Islet precursor cell (in vitro differentiated cells): ENCODE measurements at regions not wholly inside any gene's neighbourhood (a gene's known extent, or its start where the extent isn't known, plus 50 kb on each side); places are given as distances from the start of the nearest gene placed in this dataset.
"Not testable (repeated sequence)": the region's sequence is repeated elsewhere in the genome, so short reads cannot be mapped to it uniquely, and the experiment has no call there.

ENCODE experiments used
- DNase-seq: peaks from one replicate; pipeline ENCODE4 v3.0.0-alpha.2; 2018

DNA sequence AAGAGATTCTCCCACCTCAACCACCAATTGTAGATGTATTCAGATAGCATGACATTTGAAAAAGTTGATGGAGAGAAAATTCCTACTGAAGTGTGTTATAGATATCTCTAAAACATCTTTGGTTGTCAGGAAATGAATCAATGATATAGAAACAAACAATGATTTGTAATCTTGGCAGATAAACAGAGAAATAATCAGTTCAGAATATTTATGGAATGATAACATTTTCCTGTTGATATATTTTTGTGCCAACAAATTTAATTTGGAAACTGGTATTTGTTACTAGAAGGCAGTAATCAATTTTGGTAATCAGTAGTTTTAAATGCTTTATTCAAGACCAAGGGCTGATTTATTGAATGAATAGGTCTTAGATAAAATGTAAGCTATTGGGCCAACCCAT, 695.6 kb downstream of the USP25 start:
- no peak for DNase-seq

DNA sequence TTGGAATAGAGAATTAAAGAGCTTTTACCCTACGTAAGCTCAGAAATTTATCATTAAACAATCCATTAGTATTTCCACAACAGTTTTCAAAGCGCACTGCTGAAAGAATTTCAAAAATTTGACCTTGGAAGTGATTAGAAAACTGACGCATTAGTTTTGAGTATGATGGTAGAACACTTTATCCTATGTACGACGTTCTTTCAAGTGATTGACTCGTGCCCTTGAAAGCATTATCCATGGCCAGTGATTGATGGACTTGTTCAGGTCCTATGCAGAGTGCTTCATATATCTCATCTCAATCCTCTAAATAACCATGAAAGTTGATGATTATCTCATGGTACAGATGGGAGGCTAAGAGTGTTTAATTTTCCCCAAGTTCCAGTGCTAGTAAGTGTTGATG, 697.2 kb downstream of the USP25 start:
- DNase-seq, result no peak

DNA sequence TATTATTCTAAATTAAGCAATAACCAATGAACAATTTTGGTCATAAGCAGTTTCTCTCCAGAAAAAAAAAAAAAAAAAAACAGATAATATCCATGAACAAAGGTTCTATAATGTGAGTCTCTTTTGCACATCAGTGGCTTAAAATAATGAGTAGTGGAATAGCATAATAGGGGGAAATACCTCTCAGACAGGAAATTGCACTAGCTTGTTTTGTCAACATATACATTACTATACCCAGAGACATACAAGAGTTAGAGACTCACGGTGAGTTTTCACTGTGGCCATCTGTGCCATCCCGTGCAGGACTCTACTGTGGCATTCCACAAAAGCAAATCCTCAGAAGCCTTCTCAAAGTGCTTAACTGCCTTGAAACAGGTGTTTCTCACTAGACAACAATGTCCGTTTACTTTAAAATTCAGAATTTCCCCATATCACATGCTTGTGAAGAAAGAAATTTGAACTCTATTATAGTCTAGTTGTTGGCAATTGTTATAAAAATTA, 697.9 kb downstream of the USP25 start:
- DNase-seq, result no peak

DNA sequence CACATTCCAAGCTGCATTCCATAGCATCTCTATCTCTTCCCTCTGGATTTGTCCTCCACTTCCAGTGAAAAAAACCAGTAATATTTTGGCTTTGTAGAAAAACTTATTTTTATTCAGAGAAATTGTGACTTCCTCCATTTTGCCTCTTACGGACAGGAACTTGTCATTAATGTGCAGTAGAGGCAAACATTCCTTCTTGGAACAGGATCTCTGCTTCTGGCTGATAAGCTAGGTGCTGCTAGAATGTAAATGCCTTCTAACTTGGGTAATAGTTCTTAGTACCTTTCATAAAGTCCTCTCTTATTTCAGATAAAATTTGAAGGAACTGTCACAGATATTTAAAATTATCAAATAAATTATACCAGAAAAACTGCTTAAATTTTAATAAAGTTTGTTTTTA, 707.8 kb downstream of the USP25 start:
- no peak for DNase-seq

DNA sequence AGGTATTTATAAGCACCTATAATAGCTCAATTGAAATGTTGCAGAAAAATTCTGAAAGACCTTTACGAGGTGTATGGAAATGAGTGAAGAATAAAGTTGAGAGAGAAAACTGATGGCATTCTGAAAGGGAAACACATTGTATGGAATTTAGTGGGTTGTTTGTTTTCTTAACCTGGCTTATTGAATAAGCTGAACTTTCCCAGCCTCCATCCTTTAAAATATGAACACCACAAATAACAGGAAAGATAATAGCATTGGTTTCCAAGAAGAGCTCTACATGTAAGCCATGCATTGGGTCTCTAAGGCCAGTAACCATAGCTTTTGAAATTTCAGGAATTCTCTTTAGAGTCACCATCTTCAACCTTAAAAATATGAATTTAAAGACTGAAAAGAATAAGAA, 709.0 kb downstream of the USP25 start:
- DNase-seq, result no peak

DNA sequence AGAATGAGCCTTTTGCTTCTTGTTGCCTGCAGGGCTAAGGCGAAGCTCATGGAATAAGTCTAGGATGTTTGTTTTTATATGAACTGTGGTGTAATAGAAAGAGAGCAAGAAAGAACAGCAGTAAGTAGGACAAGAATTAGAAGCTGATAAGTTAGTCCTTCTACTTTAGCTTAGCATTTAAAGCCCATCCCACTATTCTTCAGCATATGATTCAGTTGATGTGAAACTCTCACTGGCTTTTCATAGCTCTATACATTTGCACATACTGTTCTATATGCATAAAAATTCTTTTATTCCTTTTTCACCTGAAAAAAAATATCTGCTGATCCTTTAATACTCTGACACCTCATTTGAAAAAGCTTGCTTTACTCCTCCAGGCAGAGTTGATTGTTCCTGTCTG, 712.0 kb downstream of the USP25 start:
- DNase-seq, result no peak

DNA sequence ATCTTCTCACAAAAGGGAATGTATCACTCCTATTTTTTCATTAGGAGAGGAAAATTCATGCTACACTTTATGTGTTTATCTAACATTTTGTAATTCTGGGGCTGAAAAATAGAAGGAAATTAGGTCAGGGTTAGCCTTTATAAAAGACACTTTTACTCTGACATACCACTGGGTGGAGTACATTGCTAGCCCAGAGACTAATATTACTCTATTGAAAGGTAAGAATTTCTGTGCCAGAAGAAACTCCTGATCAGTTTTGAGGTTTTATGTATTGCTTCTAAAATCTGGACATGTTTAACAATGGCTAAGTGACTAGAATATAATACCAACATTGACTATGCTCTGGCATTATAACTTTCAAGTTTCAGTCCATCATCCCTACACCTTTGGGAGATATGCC, 724.6 kb downstream of the USP25 start:
- DNase-seq, result no peak

DNA sequence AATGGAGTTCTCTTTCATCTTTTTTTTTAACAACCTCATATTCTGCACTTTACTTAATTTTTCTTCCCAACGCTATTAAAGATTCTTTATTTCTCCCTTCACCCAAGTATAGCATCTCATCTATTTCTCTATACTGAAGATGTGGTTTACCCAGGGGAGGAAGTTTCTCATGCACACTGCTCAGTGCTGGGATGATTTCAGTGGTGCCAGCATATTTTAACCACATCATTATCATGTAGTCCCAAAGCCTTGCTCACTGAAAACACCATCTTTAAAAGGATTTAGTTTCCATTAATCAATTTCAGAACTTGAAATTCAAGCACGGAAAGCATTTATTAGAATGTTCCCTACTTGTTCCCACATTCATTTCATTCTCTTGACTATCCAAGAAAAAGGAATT, 725.7 kb downstream of the USP25 start:
- DNase-seq, result no peak

DNA sequence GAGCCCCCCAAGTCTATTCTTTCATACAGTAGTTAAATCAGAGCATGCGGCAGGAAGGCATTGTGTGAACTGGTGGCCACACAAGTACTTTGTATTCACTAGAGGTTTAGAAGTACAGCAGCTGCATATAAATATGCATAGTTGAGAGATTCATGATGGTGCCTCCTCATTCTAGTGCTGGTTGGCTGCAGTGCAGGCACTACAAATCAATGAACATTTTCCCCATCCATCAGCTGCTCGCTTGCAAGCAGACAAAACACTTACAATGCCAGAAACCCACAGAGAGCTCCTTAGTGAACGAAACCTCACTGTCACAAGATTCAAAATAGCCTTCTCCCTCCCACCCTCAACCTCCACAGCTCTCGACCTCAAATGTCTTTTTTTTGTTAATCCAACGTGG, 726.2 kb downstream of the USP25 start:
- no peak for DNase-seq

DNA sequence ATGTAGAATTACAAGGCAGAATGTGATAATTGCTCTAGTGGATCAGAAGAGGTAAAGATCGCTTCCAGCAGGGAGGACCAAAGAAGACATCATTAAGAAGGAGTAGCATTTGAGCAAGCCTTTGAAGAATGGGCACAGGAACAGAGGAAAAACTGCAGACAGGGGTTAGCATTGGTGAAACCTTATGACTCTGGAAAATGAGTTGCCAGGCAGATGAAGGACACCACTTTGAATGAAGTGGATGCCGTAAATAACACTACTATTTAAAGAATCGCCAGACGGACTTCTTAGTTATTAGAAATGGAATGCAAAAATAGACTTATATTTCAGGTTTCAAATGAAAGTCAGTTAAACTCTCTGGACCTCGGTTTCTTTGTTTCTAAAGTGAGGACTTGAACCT, 727.7 kb downstream of the USP25 start:
- DNase-seq, result no peak

DNA sequence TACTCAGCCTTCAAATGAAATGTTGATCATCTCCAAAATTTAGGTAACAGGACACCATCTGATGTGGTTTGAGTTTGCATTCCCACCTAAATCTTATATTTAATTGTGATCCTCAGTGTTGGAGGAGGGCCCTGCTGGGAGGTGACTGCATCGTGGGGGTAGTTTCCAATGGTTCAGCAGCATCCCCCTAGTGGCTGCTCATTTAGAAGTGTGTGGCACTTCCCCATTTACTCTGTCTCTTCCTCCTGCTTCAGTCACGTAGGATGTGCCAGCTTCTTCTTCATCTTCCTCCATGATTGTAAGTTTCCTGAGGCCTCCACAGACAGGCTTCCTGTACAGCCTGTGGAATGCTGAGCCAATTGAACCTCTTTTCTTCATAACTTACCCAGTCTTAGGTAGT, 731.2 kb downstream of the USP25 start:
- no peak for DNase-seq

DNA sequence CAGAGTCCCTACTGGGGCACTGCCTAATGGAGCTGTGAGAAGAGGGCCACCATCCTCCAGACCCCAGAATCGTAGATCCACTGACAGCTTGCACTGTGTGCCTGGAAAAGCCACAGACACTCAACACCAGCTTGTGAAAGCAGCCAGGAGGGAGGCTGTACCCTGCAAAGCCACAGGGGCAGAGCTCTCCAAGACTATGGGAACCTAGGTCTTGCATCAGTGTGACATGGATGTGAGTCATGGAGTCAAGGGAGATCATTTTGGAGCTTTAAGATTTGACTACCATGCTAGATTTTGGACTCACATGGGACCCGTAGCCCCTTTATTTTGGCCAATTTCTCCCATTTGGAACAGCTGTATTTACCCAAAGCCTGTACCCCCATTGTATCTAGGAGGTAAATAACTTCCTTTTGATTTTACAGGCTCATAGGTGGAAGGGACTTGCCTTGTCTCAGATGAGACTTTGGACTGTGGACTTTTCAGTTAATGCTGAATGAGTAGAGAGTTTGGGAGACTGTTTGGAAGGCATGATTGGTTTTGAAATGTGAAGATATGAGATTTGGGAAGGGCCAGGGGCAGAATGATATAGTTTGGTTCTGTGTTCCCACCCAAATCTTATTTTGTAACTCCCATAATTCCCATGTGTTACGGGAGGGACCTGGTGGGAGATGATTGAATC, 734.6 kb downstream of the USP25 start:
- DNase-seq, result not testable (repeated sequence)

DNA sequence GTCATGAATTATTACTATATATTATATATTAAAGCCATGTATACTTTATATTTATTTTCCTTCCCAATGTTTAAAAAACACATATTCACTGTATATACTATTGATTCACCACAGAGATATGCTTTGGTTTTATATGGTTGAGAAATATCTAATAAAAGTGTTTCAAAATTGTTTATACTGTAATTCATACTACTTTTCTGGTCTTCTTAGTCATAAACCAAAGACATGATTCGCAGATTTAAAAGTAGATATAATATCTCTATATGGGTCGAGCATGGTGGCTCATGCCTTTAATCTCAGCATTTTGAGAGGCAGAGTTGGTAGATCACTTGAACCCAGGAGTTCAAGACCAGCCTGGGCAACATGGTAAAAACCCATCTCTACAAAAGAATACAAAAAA, 738.4 kb downstream of the USP25 start:
- DNase-seq, result no peak

DNA sequence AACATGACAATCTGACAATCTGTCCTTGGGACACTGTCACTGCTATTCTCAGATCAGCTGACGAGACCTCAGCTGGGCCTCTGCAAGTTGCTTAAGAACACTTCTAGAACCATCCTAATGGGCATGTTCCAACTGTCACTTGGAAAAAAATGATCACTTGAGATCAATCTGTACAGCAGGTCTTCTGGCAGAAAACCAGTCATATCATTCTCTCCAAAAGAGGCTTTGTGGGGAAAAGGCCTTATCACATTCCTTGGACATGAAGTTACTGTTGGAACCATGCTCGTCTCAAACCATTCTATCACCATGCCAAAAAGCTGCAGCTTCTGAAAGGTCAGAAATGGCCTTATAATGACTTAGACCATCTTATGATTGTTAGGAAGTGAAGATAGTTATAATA, 744.2 kb downstream of the USP25 start:
- no peak for DNase-seq

DNA sequence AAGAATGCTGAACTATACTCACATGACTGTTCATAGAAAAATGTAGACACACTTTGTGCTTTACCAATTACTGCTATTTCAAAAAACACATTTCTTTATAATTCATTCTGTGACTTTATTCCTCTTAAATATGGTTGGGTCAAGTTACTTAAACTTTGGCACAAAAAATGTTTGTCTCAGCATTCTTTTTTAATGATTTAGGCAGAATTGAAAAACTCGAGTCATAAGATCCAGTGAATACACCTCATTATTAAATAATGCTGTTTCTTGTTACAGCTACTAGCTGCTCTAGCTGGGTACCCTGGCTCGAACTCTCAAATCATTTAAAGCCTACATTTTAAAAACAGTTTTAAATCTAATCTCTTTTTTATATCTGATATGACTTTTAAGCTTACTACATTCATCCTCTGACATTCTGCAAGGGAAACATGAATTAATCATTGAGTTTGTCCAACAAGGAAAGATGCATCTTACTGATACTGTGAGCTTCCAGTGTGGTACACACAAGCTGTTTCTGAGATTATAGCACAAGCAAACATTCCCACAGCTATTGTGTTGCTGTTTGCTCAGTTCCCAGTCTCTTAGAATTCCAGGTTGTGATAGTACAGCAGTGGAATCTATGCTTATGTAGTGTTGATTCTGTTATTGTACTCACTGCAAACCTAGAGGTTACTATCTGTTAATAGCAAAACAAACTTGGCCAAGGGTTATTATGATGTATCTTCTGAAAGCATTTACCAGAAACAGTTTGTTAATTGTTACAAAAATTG, 746.5 kb downstream of the USP25 start:
- no peak for DNase-seq

DNA sequence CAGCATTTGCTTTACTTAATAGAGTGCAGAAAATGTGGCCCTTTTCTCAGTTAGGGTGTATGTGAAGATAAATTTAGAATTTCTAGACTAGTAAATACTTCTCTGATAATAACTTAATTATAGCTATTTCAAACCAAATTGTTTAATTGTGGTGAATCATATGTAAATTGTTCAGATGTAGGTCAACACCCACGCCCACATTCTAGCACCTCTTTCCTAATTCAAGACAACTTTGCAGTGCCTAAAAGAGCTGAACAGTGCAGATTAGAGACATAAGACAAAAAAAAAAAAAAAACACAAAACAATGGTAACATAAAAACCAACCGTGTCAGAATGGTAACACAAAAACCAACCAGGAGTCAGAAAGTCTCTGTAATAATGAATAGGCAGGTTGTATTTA, 758.3 kb downstream of the USP25 start:
- no peak for DNase-seq

DNA sequence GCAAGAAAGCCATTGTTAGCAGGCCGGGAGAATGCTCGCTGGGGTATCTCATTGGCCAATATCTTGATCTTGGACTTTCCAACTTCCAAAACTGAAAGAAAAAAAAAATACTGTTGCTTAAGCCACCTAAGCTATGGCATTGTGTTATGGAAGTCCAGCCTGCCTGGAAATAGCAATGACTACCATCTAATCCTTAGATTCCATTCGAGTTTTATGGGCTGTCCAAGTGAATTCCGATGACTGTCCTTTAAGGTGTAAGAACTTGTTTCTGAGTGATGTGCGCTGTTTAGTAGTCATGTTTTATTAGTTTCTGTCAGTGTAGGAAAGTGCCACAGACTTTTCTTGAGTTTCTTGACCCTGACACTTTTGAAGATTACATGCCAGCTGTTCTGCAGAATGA, 762.6 kb downstream of the USP25 start:
- no peak for DNase-seq

DNA sequence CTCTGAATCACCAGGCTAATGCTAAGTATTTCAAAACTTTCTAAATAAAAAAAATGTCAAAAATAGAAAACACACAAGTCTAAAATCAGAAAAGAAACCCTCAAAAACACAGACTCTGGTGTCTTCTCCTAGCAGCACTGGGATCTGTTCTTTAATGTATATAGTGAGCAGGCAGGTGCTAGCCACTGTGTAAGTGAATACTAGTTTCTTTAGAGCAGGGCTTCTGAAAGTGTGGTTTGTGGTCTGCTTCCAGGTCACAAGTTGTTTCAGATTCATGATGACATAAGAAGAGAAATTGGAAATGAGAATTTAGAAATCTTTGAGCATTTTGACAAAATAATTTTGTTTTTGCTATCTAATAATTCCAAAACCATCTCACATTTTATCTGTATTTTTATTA, 763.1 kb downstream of the USP25 start:
- no peak for DNase-seq

DNA sequence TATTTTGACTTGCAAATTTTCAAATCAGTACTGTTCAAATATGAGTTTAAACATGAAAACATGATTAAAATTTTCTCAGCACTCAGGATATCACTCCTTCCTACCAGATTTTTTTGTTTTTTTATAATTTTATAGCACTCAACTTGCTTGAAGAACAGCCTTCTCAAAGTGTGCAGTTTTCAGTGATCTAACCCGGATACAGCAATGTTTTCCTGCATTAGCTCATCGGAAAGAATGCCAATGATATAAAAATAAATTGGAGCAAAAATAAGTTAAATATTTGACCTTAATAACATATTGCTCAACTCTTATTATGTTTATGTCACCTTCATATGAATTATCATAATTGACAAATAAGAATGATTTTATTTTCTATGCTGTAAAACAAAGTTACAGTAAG, 766.8 kb downstream of the USP25 start:
- no peak for DNase-seq

DNA sequence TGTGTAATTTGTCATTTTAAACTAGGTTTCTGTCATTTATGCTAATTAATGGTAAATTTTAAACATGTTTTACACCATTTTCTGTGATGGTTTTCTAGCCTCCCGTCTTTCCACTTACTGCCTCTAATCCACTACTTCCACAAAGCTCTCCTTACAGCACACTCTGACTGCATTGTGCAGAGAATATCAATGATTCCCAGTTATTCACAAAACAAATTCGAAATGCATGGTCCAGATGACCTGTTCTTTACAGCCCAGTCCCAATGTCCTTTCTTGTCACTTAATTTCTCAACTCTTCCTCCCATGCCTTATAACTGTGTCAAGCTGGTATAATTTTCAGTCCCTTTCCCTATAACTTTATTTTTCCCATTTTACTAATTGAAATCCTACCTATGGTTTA, 770.5 kb downstream of the USP25 start:
- no peak for DNase-seq

DNA sequence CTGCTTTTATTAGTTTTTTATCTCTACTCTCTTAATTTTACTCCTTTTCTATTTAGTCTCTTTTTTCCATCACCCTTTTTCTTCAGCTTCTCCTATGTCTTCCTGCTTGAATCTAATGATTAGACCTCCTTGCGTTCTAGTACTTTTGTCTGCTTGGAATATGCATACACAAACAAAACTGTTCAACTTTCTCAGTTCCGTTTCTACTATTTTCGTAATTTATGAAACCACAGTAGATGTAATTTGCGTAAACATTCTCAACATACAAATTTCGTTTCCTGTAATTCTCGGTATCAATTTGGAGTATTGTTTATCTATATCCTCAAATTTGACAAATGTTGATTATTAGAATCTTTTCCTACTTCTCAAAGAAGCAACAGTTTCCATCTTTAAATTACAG, 772.5 kb downstream of the USP25 start:
- DNase-seq, result no peak

DNA sequence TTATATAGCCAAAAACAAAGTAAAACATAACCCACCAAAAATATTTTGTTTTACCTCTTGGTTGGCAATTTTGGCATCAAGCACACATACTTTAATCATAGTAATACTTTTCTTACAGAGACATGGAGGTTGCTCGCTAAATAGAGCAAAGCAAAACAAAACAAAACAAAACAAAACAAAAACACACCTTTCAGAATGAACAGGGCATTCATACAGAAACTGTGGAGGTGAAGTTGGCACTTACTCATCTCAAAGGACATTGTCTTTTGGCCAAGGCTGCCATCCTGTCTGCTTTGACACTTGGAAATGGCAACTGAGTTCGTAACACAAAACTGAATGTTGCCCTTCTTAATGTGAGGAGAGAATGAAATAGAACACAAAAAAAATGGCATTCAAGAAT, 773.1 kb downstream of the USP25 start:
- no peak for DNase-seq

DNA sequence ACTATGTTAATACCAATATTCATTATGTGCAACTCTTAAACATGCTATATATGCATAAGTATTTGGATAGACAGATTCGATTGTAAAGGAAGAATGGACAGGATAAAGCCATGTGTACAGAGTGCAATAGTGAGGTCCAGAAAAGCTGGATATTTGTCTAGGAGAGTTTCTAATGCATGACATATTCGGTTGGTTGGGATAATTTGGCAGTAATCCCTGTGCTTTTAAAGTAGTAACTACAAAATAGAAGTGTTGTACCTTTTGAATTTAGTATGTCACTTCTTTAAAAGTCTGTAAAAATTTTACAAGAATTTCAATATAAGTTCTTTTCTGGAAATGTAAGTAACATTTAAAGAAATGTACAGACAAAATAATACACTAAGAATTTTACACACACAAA, 774.5 kb downstream of the USP25 start:
- DNase-seq, result no peak

DNA sequence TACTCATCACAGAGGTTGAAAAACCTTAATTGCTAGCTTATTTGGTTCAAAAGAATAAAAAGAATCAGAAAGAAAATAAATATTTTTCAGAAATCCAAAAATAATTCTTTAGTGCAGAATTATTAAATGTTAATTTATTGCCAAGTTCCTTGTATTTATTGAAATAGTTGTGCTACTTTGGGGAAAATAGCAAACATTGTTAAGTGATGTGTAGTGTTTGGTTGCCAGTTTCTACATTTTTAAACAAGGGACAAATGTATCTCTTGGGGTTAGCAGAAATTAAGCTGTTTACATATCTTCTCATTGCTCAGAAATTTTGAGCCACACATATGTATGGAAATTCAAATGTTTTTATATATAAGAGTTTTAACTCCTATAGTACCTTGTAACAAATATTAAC, 775.0 kb downstream of the USP25 start:
- no peak for DNase-seq

DNA sequence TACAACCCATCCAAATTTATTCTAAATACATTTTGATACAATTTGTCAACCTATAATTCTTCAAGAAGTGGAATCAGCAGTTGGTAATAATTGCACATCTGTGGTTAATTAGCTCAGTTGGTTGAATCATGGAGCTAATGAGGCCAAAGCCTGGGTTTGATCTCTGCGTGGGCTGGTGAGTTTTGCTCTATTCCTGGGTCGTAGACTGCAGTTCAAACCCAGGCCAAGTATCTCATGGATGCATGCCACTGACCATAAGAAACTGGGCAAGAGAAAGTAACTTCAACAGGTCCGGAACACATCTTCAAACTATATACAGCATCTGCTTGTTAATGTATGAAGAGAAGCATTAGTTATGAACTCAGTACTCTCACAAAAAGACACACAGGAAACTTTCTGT, 779.7 kb downstream of the USP25 start:
- no peak for DNase-seq
